Mesenchymal stem cell (in vitro differentiated cells and primary cell): ENCODE measurements at regions not wholly inside any gene's neighbourhood (a gene's known extent, or its start where the extent isn't known, plus 50 kb on each side); places are given as distances from the start of the nearest gene placed in this dataset.

Experiments used
- DNase-seq: peaks from one replicate; pipeline ENCODE4 v3.0.0-alpha.2; 2013
- H2AFZ ChIP-seq: one replicate; pipeline ENCODE4 v1.6.1; 2013; ENCODE audit warnings: low read depth, mild to moderate bottlenecking, control low read depth, inconsistent platforms, low read length, moderate library complexity
- H2AK5ac ChIP-seq: 2 replicates; pipeline ENCODE4 v1.6.1; 2013; ENCODE audit warnings: low read length, moderate library complexity, mild to moderate bottlenecking, inconsistent platforms; ENCODE audit not compliant: severe bottlenecking
- H2BK120ac ChIP-seq: one replicate; pipeline ENCODE4 v1.6.1; 2013; ENCODE audit warnings: low read depth, mild to moderate bottlenecking, inconsistent platforms, low read length, moderate library complexity
- H2BK12ac ChIP-seq, 2 experiments: one replicate each; pipeline ENCODE4 v1.6.1; 2013; ENCODE audit warnings: inconsistent platforms in 2 of 2, low read length in 2 of 2, mild to moderate bottlenecking in 2 of 2, moderate library complexity in 2 of 2, control low read depth in 1 of 2
- H2BK15ac ChIP-seq: one replicate; pipeline ENCODE4 v1.6.1; 2013; ENCODE audit warnings: mild to moderate bottlenecking, low read depth, inconsistent platforms; ENCODE audit not compliant: poor library complexity, severe bottlenecking
- H2BK5ac ChIP-seq: 2 replicates; pipeline ENCODE4 v1.6.1; 2013; ENCODE audit warnings: low read depth, mild to moderate bottlenecking, low read length, control low read depth, inconsistent platforms; ENCODE audit not compliant: poor library complexity, severe bottlenecking
- H3K14ac ChIP-seq, 2 experiments: one replicate each; pipeline ENCODE4 v1.6.1; 2013; ENCODE audit warnings: inconsistent platforms in 2 of 2, low read length in 2 of 2, control low read depth in 1 of 2, mild to moderate bottlenecking in 1 of 2, moderate library complexity in 1 of 2
- H3K18ac ChIP-seq, 2 experiments: one replicate each; pipeline ENCODE4 v1.6.1; 2013; ENCODE audit warnings: inconsistent platforms in 2 of 2, low read length in 2 of 2, control low read depth in 1 of 2, low read depth in 1 of 2, mild to moderate bottlenecking in 1 of 2
- H3K23ac ChIP-seq, 2 experiments: one replicate each; pipeline ENCODE4 v1.6.1; 2013; ENCODE audit warnings: inconsistent platforms in 2 of 2, low read length in 2 of 2, mild to moderate bottlenecking in 2 of 2, moderate library complexity in 2 of 2, control low read depth in 1 of 2
- H3K27ac ChIP-seq: 2 replicates; pipeline ENCODE4 v1.5.1; 2013; ENCODE audit warnings: mild to moderate bottlenecking, moderate library complexity, low read length, control low read depth, inconsistent platforms; ENCODE audit not compliant: poor library complexity, severe bottlenecking
- H3K27me3 ChIP-seq, 2 experiments: 2 replicates each; pipeline versions ENCODE4 v1.6.1 to v1.7.0; 2013; ENCODE audit warnings: low read length in 2 of 2, mild to moderate bottlenecking in 2 of 2, moderate library complexity in 2 of 2, control low read depth in 1 of 2, inconsistent platforms in 1 of 2; ENCODE audit not compliant: control insufficient read depth in 1 of 2, insufficient read depth in 1 of 2
- H3K36me3 ChIP-seq, 2 experiments: 2 replicates each; pipeline versions ENCODE4 v1.6.1 to v1.7.0; 2013; ENCODE audit warnings: low read length in 2 of 2, control low read depth in 1 of 2, inconsistent platforms in 1 of 2, low read depth in 1 of 2, mild to moderate bottlenecking in 1 of 2; ENCODE audit not compliant: insufficient read depth in 2 of 2, control insufficient read depth in 1 of 2
- H3K4ac ChIP-seq, 2 experiments: one replicate each; pipeline ENCODE4 v1.6.1; 2013; ENCODE audit warnings: inconsistent platforms in 2 of 2, low read length in 2 of 2, mild to moderate bottlenecking in 2 of 2, moderate library complexity in 2 of 2, control low read depth in 1 of 2, low read depth in 1 of 2
- H3K4me1 ChIP-seq: 2 replicates; pipeline ENCODE4 v1.6.1; 2013; ENCODE audit warnings: low read depth, low read length, control low read depth; ENCODE audit not compliant: control insufficient read depth, insufficient read depth
- H3K4me2 ChIP-seq: 2 replicates; pipeline ENCODE4 v1.6.1; 2013; ENCODE audit warnings: low read length, mild to moderate bottlenecking, inconsistent platforms; ENCODE audit not compliant: poor library complexity, severe bottlenecking
- H3K4me3 ChIP-seq, 2 experiments: 2 replicates each; pipeline versions ENCODE4 v1.5.1 to v1.7.0; 2013; ENCODE audit warnings: low read length in 2 of 2, mild to moderate bottlenecking in 2 of 2, control low read depth in 1 of 2, low read depth in 1 of 2; ENCODE audit not compliant: insufficient read depth in 1 of 2
- H3K79me1 ChIP-seq: replicated peaks from 2 replicates; pipeline ENCODE4 v1.6.1; 2013; ENCODE audit warnings: mild to moderate bottlenecking, control low read depth, low read length, inconsistent platforms; ENCODE audit not compliant: poor library complexity, severe bottlenecking
- H3K9ac ChIP-seq: 2 replicates; pipeline ENCODE4 v1.7.0; 2013; ENCODE audit warnings: mild to moderate bottlenecking, low read length, moderate library complexity
- H3K9me3 ChIP-seq: 2 replicates; pipeline ENCODE4 v1.7.0; 2013; ENCODE audit warnings: mild to moderate bottlenecking, low read length; ENCODE audit not compliant: control insufficient read depth
- H4K8ac ChIP-seq: one replicate; pipeline ENCODE4 v1.6.1; 2013; ENCODE audit warnings: inconsistent platforms, mild to moderate bottlenecking, low read length, moderate library complexity
- H4K91ac ChIP-seq: one replicate; pipeline ENCODE4 v1.6.1; 2013; ENCODE audit warnings: mild to moderate bottlenecking, low read length, inconsistent platforms
- WGBS: methylation state at CpG from one replicate; pipeline ENCODE4 v1.1.7; 2013; ENCODE audit warnings: mixed read lengths; 5-methylcytosine and 5-hydroxymethylcytosine counted together

GRCh38 chr19:27694361-27695055 is 1518.4 kb downstream of the UQCRFS1 start:
- H3K79me1 ChIP-seq: no peaks in the 10 kb centered on the region
- 60% methylated on average over 3 of the region's 3 CpGs for WGBS
- H2BK5ac ChIP-seq: no peak overlapping the region

GRCh38 chr19:27691991-27692390 is 1521.0 kb downstream of the UQCRFS1 start:
- H3K36me3 ChIP-seq: no peaks in the 10 kb centered on the region
- H3K23ac ChIP-seq: no peak overlapping the region
- no peak overlapping the region for H2AK5ac ChIP-seq
- no peak overlapping the region for H3K18ac ChIP-seq
- H3K4me2 ChIP-seq: no peak overlapping the region
- H3K4ac ChIP-seq: no peak overlapping the region
- H3K4me3 ChIP-seq: no peak overlapping the region
- no peak for DNase-seq
- no peak overlapping the region for H2BK12ac ChIP-seq
- no peak overlapping the region for H2BK120ac ChIP-seq
- H2BK15ac ChIP-seq: no peak overlapping the region
- H3K14ac ChIP-seq: no peak overlapping the region
- H3K9me3 ChIP-seq: peaks cover 17% of the 10 kb centered on the region
- H3K4me1 ChIP-seq: no peaks in the 10 kb centered on the region
- H4K8ac ChIP-seq: no peak overlapping the region
- 52% methylated on average over 4 of the region's 4 CpGs for WGBS
- H3K27ac ChIP-seq: no peak overlapping the region
- H3K27me3 ChIP-seq: no peaks in the 10 kb centered on the region
- no peak overlapping the region for H2BK5ac ChIP-seq
- H3K9ac ChIP-seq: no peak overlapping the region
- H2AFZ ChIP-seq: no peak overlapping the region
- H3K79me1 ChIP-seq: no peaks in the 10 kb centered on the region
- no peak overlapping the region for H4K91ac ChIP-seq

More at GRCh38 chr19:27694361-27695055, 1518.4 kb downstream of the UQCRFS1 start:
- Histone ChIP-seq H3K9me3 (peaks cover 12% of the 10 kb centered on the region), H3K18ac (no peak overlapping the region), H3K4ac (no peak overlapping the region), H2AK5ac (no peak overlapping the region), H3K27me3 (no peaks in the 10 kb centered on the region), H3K27ac (no peak overlapping the region), H2BK15ac (no peak overlapping the region), H3K4me3 (no peak overlapping the region), H3K4me2 (no peak overlapping the region), H4K91ac (no peak overlapping the region), H2BK120ac (no peak overlapping the region), H3K9ac (no peak overlapping the region), H3K4me1 (no peaks in the 10 kb centered on the region), H2BK12ac (no peak overlapping the region), H3K14ac (no peak overlapping the region), H4K8ac (no peak overlapping the region), H3K36me3 (no peaks in the 10 kb centered on the region), H2AFZ (no peak overlapping the region), H3K23ac (no peak overlapping the region)
- no peak for DNase-seq

GRCh38 chr19:27689734-27690241 is 1523.2 kb downstream of the UQCRFS1 start:
- H3K4ac ChIP-seq: no peak overlapping the region
- H3K36me3 ChIP-seq: no peaks in the 10 kb centered on the region
- H3K9me3 ChIP-seq: peaks cover 27% of the 10 kb centered on the region
- H2BK15ac ChIP-seq: no peak overlapping the region
- H3K23ac ChIP-seq: no peak overlapping the region
- no peak overlapping the region for H3K18ac ChIP-seq
- H2BK5ac ChIP-seq: no peak overlapping the region
- no peaks in the 10 kb centered on the region for H3K27me3 ChIP-seq
- H4K8ac ChIP-seq: no peak overlapping the region
- H2BK12ac ChIP-seq: no peak overlapping the region
- DNase-seq: no peak
- no peak overlapping the region for H2BK120ac ChIP-seq
- no peak overlapping the region for H3K9ac ChIP-seq
- no peak overlapping the region for H3K27ac ChIP-seq
- no peaks in the 10 kb centered on the region for H3K79me1 ChIP-seq
- no peak overlapping the region for H3K14ac ChIP-seq
- no peaks in the 10 kb centered on the region for H3K4me1 ChIP-seq
- no peak overlapping the region for H2AFZ ChIP-seq
- H3K4me2 ChIP-seq: no peak overlapping the region
- H4K91ac ChIP-seq: no peak overlapping the region
- WGBS: 54% methylated on average over 4 of the region's 4 CpGs
- H3K4me3 ChIP-seq: no peak overlapping the region
- no peak overlapping the region for H2AK5ac ChIP-seq

- Histone ChIP-seq H3K14ac (no peak overlapping the region), H3K27ac (no peak overlapping the region), H3K4ac (no peak overlapping the region), H2AK5ac (no peak overlapping the region), H4K91ac (no peak overlapping the region), H2AFZ (no peak overlapping the region), H4K8ac (no peak overlapping the region), H3K18ac (no peak overlapping the region), H2BK5ac (no peak overlapping the region), H3K27me3 (no peaks in the 10 kb centered on the region), H3K23ac (no peak overlapping the region), H3K9me3 (peaks cover 46% of the 10 kb centered on the region), H3K9ac (no peak overlapping the region), H2BK120ac (no peak overlapping the region), H2BK12ac (no peak overlapping the region), H3K36me3 (no peaks in the 10 kb centered on the region), H2BK15ac (no peak overlapping the region), H3K4me2 (no peak overlapping the region), H3K4me1 (no peaks in the 10 kb centered on the region), H3K4me3 (no peak overlapping the region), H3K79me1 (no peaks in the 10 kb centered on the region)
- DNase-seq: no peak
- WGBS: 77% methylated on average over 1 of the region's 2 CpGs
Measured at GRCh38 chr19:27684293-27684692, 1528.7 kb downstream of the UQCRFS1 start.
